Suprapubic skin (tissue), 4 donors: ENCODE measurements at regions not wholly inside any gene's neighbourhood (a gene's known extent, or its start where the extent isn't known, plus 50 kb on each side); places are given as distances from the start of the nearest gene placed in this dataset.

Experiments
- DNase-seq, 2 donors: peaks; one replicate each; pipeline ENCODE4 v3.0.0-alpha.2; 2019; ENCODE audit warnings: low spot score in 2 of 2
- H3K27ac ChIP-seq: fragments of 200-600 bp; sonication (generic); one replicate; pipeline ENCODE4 v1.5.1; 2019
- H3K27me3 ChIP-seq: fragments of 200-600 bp; sonication (generic); one replicate; pipeline ENCODE4 v1.5.1; 2019
- H3K36me3 ChIP-seq: fragments of 200-600 bp; sonication (generic); one replicate; pipeline ENCODE4 v1.5.1; 2019
- H3K4me1 ChIP-seq: fragments of 200-600 bp; sonication (generic); one replicate; pipeline ENCODE4 v1.5.1; 2019
- H3K4me3 ChIP-seq: fragments of 200-600 bp; sonication (generic); one replicate; pipeline ENCODE4 v1.5.1; 2019; ENCODE audit warnings: mild to moderate bottlenecking
- H3K9me3 ChIP-seq: fragments of 200-600 bp; sonication (generic); one replicate; pipeline ENCODE4 v1.5.1; 2019
- EP300 ChIP-seq: sonication (generic); formaldehyde crosslinking; IDR thresholded peaks from one replicate; pipeline ENCODE4 v1.6.1; 2017; ENCODE audit warnings: antibody characterized with exemption
- POLR2A ChIP-seq, 2 donors: fragments of 450-650 bp; IDR thresholded peaks; one replicate each; pipeline ENCODE4 v1.6.1; 2017; ENCODE audit warnings: antibody characterized with exemption in 2 of 2, mild to moderate bottlenecking in 2 of 2, moderate library complexity in 2 of 2
- POLR2AphosphoS5 ChIP-seq, 3 donors: sonication (generic); formaldehyde crosslinking; IDR thresholded peaks; one replicate each; pipeline ENCODE4 v1.6.1; 2017; ENCODE audit warnings: antibody characterized with exemption in 3 of 3
- WGBS: methylation state at CpG from one replicate; pipeline ENCODE4 v1.1.5; 2018; 5-methylcytosine and 5-hydroxymethylcytosine counted together
- TF ChIP-seq, protein P1 (sequence below), 2 donors: fragments of 200-600 bp in 1 of 2; fragments of 450-650 bp in 1 of 2; sonication (generic) in 1 of 2; IDR thresholded peaks; one replicate each; pipeline ENCODE4 v1.5.1; 2016 to 2019; ENCODE audit warnings: antibody characterized with exemption in 2 of 2, mild to moderate bottlenecking in 1 of 2, moderate library complexity in 1 of 2

GRCh38 chr4:33685939-33686338, 2558.4 kb downstream of the ARAP2 start:
- H3K36me3 ChIP-seq, result no peaks in the 10 kb centered on the region
- TF ChIP-seq POLR2A (IDR thresholded peaks at IDR 0.05) (no peak), EP300 (no peak), POLR2AphosphoS5 (IDR thresholded peaks at IDR 0.05) (no peak)
- TF ChIP-seq, protein P1, sequence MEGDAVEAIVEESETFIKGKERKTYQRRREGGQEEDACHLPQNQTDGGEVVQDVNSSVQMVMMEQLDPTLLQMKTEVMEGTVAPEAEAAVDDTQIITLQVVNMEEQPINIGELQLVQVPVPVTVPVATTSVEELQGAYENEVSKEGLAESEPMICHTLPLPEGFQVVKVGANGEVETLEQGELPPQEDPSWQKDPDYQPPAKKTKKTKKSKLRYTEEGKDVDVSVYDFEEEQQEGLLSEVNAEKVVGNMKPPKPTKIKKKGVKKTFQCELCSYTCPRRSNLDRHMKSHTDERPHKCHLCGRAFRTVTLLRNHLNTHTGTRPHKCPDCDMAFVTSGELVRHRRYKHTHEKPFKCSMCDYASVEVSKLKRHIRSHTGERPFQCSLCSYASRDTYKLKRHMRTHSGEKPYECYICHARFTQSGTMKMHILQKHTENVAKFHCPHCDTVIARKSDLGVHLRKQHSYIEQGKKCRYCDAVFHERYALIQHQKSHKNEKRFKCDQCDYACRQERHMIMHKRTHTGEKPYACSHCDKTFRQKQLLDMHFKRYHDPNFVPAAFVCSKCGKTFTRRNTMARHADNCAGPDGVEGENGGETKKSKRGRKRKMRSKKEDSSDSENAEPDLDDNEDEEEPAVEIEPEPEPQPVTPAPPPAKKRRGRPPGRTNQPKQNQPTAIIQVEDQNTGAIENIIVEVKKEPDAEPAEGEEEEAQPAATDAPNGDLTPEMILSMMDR (IDR thresholded peaks at IDR 0.05), result no peak
- DNase-seq, result no peak
- no peak overlapping the region for H3K27ac ChIP-seq
- no peaks in the 10 kb centered on the region for H3K9me3 ChIP-seq
- WGBS, result 93% methylated on average over 1 of the region's 1 CpG
- no peaks in the 10 kb centered on the region for H3K4me1 ChIP-seq
- no peak overlapping the region for H3K4me3 ChIP-seq
- H3K27me3 ChIP-seq, result no peaks in the 10 kb centered on the region

- no peaks in the 10 kb centered on the region for H3K27me3 ChIP-seq
- H3K4me3 ChIP-seq, result no peak overlapping the region
- TF ChIP-seq EP300 (no peak), POLR2AphosphoS5 (IDR thresholded peaks at IDR 0.05) (no peak), POLR2A (IDR thresholded peaks at IDR 0.05) (no peak)
- TF ChIP-seq, protein P1 (IDR thresholded peaks at IDR 0.05), result no peak
- no peaks in the 10 kb centered on the region for H3K36me3 ChIP-seq
- DNase-seq, result no peak
- H3K4me1 ChIP-seq, result no peaks in the 10 kb centered on the region
- no peak overlapping the region for H3K27ac ChIP-seq
- H3K9me3 ChIP-seq, result peaks cover 8% of the 10 kb centered on the region
Measured at GRCh38 chr4:33696041-33696440, 2548.3 kb downstream of the ARAP2 start.

DNA sequence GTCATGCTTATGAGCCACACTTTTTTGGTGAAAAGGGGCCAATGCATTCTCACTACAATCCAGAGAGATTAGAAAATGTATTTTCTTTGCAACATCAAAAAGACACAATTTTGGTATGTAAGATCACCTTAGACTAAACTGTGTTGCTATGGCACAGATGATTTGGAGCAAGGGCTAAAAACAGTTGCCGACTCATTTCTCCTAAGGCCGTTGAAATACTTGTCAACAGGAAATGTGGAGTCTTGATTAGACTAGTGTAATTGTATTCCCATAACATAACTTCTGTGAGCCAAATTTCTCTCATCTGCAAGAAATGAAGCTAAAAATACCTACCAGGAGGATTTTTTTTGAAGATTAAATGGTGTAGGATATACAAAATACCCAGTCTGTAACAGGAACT, 2547.7 kb downstream of the ARAP2 start:
- H3K27me3 ChIP-seq, result no peaks in the 10 kb centered on the region
- DNase-seq, result no peak
- 18% methylated on average over 2 of the region's 2 CpGs for WGBS
- TF ChIP-seq POLR2AphosphoS5 (IDR thresholded peaks at IDR 0.05), result no peak
- no peak for TF ChIP-seq EP300
- TF ChIP-seq, protein P1 (IDR thresholded peaks at IDR 0.05), result no peak
- no peak for TF ChIP-seq POLR2A (IDR thresholded peaks at IDR 0.05)
- no peaks in the 10 kb centered on the region for H3K36me3 ChIP-seq
- H3K9me3 ChIP-seq, result peaks cover 8% of the 10 kb centered on the region
- no peak overlapping the region for H3K27ac ChIP-seq
- no peaks in the 10 kb centered on the region for H3K4me1 ChIP-seq
- no peak overlapping the region for H3K4me3 ChIP-seq

DNA sequence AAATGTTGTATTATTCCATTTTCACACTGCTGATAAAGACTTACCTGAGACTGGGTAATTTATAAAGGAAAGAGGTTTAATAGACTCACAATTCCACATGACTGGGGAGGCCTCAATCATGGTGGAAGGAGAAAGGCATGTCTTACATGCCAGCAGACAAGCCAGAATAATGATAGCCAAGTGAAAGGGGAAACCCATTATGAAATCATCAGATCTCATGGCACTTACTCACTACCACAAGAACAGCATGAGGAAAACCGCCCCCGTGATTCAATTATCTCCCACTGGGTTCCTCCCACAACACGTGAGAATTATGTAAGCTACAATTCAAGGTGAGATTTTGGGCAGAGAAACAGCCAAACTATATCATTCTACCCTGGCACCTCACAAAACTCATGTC, 2535.1 kb downstream of the ARAP2 start:
- WGBS, result 77% methylated on average over 3 of the region's 3 CpGs

DNA sequence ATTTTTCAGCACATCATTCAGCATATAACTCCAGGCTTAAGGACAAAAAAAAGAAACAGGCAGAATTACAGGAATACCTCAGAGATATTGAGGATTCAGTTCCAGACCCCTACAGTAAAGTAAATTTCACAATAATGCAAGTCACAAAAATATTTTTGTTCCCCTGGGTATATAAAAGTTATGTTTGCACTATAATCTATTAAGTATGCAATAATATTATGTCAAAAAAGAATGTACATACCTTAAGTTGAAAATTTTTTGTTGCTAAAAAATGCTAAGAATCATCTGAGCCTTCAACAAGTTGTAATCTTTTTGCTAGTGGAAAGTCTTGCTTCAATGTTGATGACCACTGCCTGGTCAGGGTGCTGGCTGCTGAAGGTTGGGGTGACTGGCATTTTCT, 2532.5 kb downstream of the ARAP2 start:
- DNase-seq, result no peak
- H3K27me3 ChIP-seq, result no peaks in the 10 kb centered on the region
- TF ChIP-seq POLR2AphosphoS5 (IDR thresholded peaks at IDR 0.05), result no peak
- TF ChIP-seq, protein P1 (IDR thresholded peaks at IDR 0.05), result no peak
- H3K36me3 ChIP-seq, result no peaks in the 10 kb centered on the region
- no peak overlapping the region for H3K27ac ChIP-seq
- H3K4me1 ChIP-seq, result no peaks in the 10 kb centered on the region
- H3K9me3 ChIP-seq, result no peaks in the 10 kb centered on the region
- H3K4me3 ChIP-seq, result no peak overlapping the region

More for the DNA sequence above, 2535.1 kb downstream of the ARAP2 start:
- DNase-seq, result no peak
- TF ChIP-seq, protein P1 (IDR thresholded peaks at IDR 0.05), result no peak
- no peak for TF ChIP-seq EP300
- no peak for TF ChIP-seq POLR2AphosphoS5 (IDR thresholded peaks at IDR 0.05)
- TF ChIP-seq POLR2A (IDR thresholded peaks at IDR 0.05), result no peak
- Histone ChIP-seq H3K27me3 (no peaks in the 10 kb centered on the region), H3K9me3 (peaks cover 3% of the 10 kb centered on the region), H3K36me3 (no peaks in the 10 kb centered on the region), H3K27ac (no peak overlapping the region), H3K4me3 (no peak overlapping the region), H3K4me1 (no peaks in the 10 kb centered on the region)
